ENCODE measurements at regions not wholly inside any gene's neighbourhood (a gene's known extent, or its start where the extent isn't known, plus 50 kb on each side); places are given as distances from the start of the nearest gene placed in this dataset.

- DNase-seq = no peak
Observed at GRCh38 chr20:11329271-11329670, 588.4 kb upstream of the BTBD3 start.

GRCh38 chr20:11331096-11331495 lies 586.6 kb upstream of the BTBD3 start:
- DNase-seq = no peak

- DNase-seq = no peak
Observed at GRCh38 chr20:11332381-11332780, 585.3 kb upstream of the BTBD3 start.

GRCh38 chr20:11333634-11334033 lies 584.1 kb upstream of the BTBD3 start:
- no peak for DNase-seq

GRCh38 chr20:11337361-11338130 lies 580.1 kb upstream of the BTBD3 start:
- DNase-seq = no peak

GRCh38 chr20:11338496-11339306 lies 579.0 kb upstream of the BTBD3 start:
- no peak for DNase-seq

GRCh38 chr20:11344939-11345338 lies 572.8 kb upstream of the BTBD3 start:
- no peak for DNase-seq

- DNase-seq = no peak
Observed at GRCh38 chr20:11347738-11348137, 570.0 kb upstream of the BTBD3 start.

GRCh38 chr20:11350126-11351005 lies 567.3 kb upstream of the BTBD3 start:
- no peak for DNase-seq

GRCh38 chr20:11352041-11352440 lies 565.7 kb upstream of the BTBD3 start:
- DNase-seq = no peak

- no peak for DNase-seq
Observed at GRCh38 chr20:11354846-11355245, 562.8 kb upstream of the BTBD3 start.

- DNase-seq = no peak
Observed at GRCh38 chr20:11355345-11355744, 562.3 kb upstream of the BTBD3 start.

- no peak for DNase-seq
Observed at GRCh38 chr20:11356061-11356460, 561.6 kb upstream of the BTBD3 start.

GRCh38 chr20:11362450-11362849 lies 555.2 kb upstream of the BTBD3 start:
- no peak for DNase-seq

GRCh38 chr20:11364736-11365135 lies 553.0 kb upstream of the BTBD3 start:
- no peak for DNase-seq

- DNase-seq = no peak
Observed at GRCh38 chr20:11366660-11367059, 551.0 kb upstream of the BTBD3 start.

- DNase-seq = no peak
Observed at GRCh38 chr20:11368499-11368898, 549.2 kb upstream of the BTBD3 start.

GRCh38 chr20:11368965-11369711 lies 548.6 kb upstream of the BTBD3 start:
- DNase-seq = no peak

GRCh38 chr20:11371831-11372230 lies 545.9 kb upstream of the BTBD3 start:
- DNase-seq = no peak

GRCh38 chr20:11372876-11373790 lies 544.6 kb upstream of the BTBD3 start:
- DNase-seq = no peak

GRCh38 chr20:11375335-11375734 lies 542.4 kb upstream of the BTBD3 start:
- DNase-seq = no peak

Data from CD4-positive, alpha-beta T cell treated with Interleukin-17A for 4 hours (primary cell).